Activated naive CD4-positive, alpha-beta T cell treated with anti-CD3 and anti-CD28 coated beads for 36 hours (primary cell): ENCODE measurements at regions not wholly inside any gene's neighbourhood (a gene's known extent, or its start where the extent isn't known, plus 50 kb on each side); places are given as distances from the start of the nearest gene placed in this dataset.

Experiments
- CTCF ChIA-PET: fragments of 350-600 bp; sonication (Branson Sonifier 250); formaldehyde crosslinking; loops from one replicate; lab custom pipeline; 2021; ENCODE audit warnings: antibody characterized with exemption; lab: Charles Lee
- DNase-seq: peaks from one replicate; pipeline ENCODE4 v3.0.0-alpha.2; 2020
- H3K27ac Mint-ChIP-seq: one replicate; pipeline ENCODE4 v1.8.0; 2021; ENCODE audit warnings: mild to moderate bottlenecking, mixed read lengths
- H3K27me3 Mint-ChIP-seq: one replicate; pipeline ENCODE4 v1.8.0; 2021; ENCODE audit warnings: low read depth, mixed read lengths
- H3K36me3 Mint-ChIP-seq: one replicate; pipeline ENCODE4 v1.8.0; 2021; ENCODE audit warnings: low read depth, mixed read lengths
- H3K4me1 Mint-ChIP-seq: one replicate; pipeline ENCODE4 v1.8.0; 2021; ENCODE audit warnings: low read depth, mixed read lengths
- H3K4me3 Mint-ChIP-seq: one replicate; pipeline ENCODE4 v1.8.0; 2021; ENCODE audit warnings: mild to moderate bottlenecking, moderate library complexity, mixed read lengths
- H3K9me3 Mint-ChIP-seq: one replicate; pipeline ENCODE4 v1.8.0; 2021; ENCODE audit warnings: mixed read lengths
- intact Hi-C: fragments of 100-400 bp; cut with micrococcal nuclease; formaldehyde crosslinking; loops from one replicate; pipeline ENCODE4 v1.15.1; 2023

DNA sequence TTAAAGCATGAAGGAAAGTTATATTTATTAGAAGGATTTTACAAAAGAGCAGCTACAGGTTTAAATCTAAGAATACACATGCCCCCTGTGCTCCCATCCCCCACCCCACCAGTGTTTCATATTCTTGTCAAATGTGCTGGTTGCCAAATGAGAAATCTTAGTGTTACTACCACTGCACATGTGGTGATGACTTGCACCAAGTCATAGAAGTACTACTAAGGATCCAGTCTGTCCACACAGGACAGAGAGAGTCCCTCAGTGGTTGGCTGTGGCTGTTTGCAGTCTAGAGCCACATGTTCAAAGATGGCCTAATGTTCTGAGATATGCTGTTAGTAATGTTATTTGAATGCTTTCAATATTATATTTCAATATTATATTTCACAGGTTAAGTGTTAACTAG is 268.8 kb downstream of the ADAMTS20 start:
- no peak overlapping the region for H3K27ac Mint-ChIP-seq
- H3K9me3 Mint-ChIP-seq, result no peaks in the 10 kb centered on the region
- H3K27me3 Mint-ChIP-seq, result no peaks in the 10 kb centered on the region
- no peaks in the 10 kb centered on the region for H3K36me3 Mint-ChIP-seq
- CTCF ChIA-PET, result no interaction called here
- DNase-seq, result no peak
- H3K4me1 Mint-ChIP-seq, result no peaks in the 10 kb centered on the region
- intact Hi-C loops, result loop anchor here (5.0 kb wide), 1 partner anchor 801 kb away; no protein-coding TSS in a partner anchor
- H3K4me3 Mint-ChIP-seq, result no peak overlapping the region

DNA sequence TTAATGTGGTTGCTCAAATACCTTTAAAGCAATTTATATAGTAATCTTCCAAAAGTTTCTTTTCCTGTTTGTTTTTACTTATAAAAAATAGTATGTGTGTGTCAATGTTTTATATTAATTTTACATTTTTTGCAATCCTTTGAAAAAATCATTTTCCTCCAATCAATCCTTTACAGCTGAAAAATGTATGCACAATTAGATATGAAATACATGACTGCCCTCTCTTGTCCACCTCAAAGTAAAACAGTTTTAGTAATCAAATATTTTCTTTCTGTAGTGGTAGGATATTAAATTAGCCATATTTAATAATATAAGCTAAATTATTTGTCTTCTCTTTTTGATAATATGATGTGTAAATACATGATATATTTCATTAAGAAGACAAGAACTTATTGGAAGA is 269.9 kb downstream of the ADAMTS20 start:
- CTCF ChIA-PET, result interaction anchor here (0.6 kb wide), 1 partner anchor 898 kb away, joined by 3 read pairs; no protein-coding TSS in a partner anchor
- no peaks in the 10 kb centered on the region for H3K9me3 Mint-ChIP-seq
- H3K4me3 Mint-ChIP-seq, result no peak overlapping the region
- no peaks in the 10 kb centered on the region for H3K4me1 Mint-ChIP-seq
- no peak overlapping the region for H3K27ac Mint-ChIP-seq
- H3K36me3 Mint-ChIP-seq, result no peaks in the 10 kb centered on the region
- no peak for DNase-seq
- H3K27me3 Mint-ChIP-seq, result no peaks in the 10 kb centered on the region
- intact Hi-C loops, result loop anchor here (5.0 kb wide), 1 partner anchor 800 kb away; no protein-coding TSS in a partner anchor

DNA sequence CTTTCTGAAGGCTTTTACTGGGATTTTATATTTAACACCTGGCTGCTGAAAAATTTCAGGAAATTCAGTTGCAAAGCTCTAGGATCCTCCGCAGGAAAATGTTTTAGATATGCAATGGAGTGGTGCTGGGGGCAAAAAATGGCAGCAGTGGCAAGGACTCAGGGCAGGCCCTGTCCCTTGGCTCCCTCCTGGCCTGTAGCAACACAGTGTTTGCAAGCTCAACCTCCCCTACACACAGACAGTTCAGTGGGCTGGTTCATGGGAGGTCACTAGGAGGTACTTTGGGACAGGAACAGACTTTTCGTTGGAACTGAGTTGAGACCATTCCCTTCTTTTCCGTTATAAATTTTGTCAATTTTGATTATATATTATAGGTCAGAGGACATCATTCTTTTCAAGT is 270.4 kb downstream of the ADAMTS20 start:
- no peak overlapping the region for H3K4me3 Mint-ChIP-seq
- H3K9me3 Mint-ChIP-seq, result no peaks in the 10 kb centered on the region
- intact Hi-C loops, result loop anchor here (5.0 kb wide), 1 partner anchor 799 kb away; no protein-coding TSS in a partner anchor
- no peaks in the 10 kb centered on the region for H3K4me1 Mint-ChIP-seq
- no peaks in the 10 kb centered on the region for H3K27me3 Mint-ChIP-seq
- CTCF ChIA-PET, result no interaction called here
- H3K36me3 Mint-ChIP-seq, result no peaks in the 10 kb centered on the region
- no peak for DNase-seq
- H3K27ac Mint-ChIP-seq, result no peak overlapping the region

DNA sequence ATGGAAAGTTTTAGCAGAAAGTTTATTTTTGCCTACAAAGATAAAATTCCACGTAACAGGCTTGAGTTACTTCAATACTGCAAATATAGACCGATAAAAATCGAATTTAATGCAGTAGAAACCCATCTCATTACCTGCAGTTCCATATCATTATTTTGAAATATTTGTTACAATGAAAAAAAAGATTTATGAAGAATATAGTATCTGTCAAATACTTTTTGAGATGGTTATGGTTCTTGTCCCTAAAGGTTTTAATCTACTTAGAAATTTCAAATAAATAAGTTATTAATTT is 273.5 kb downstream of the ADAMTS20 start:
- intact Hi-C loops, result no loop called here
- H3K4me1 Mint-ChIP-seq, result no peaks in the 10 kb centered on the region

DNA sequence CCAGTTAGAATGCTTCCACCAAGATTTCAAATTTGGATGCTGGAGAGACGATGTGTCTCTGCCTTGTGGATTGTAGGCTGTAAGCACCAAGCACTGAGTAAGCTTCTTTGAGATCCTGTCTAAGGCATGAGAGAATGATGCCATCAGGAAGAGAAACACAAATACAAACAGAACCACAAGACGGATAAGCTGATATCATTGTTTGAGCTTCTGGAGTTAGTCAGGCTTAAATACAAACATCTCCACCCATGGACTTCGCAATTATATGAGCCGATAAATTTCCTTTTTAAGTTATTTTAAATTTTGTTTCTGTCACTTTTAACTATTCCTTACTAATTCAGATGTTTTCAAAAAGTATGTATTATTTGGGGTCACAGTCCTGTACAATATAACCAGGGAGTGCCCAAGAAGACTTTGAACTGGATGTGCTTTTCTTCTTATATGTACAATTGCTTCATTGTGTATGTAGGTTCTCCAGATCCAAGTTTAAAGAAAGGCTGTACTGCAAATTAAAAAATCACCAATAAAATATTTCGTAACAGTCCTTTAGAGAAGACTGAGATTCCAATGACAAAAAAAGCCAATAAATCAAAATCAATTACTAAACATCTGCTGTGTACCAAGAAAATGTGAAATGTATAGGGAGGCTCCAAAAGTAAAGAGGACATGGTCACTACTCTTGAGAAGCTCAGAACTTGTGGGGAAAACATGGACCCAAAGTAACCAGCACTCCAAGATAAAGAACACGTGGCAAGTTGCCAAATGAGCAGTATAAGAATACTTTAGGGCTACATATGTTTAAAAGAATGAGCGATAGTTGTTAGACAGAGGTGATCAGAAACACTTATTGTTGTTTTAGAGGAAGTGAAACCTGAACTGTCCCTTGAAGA is 274.1 kb downstream of the ADAMTS20 start:
- Mint-ChIP-seq H3K4me1 (no peaks in the 10 kb centered on the region), H3K27ac (no peak overlapping the region), H3K4me3 (no peak overlapping the region), H3K27me3 (no peaks in the 10 kb centered on the region), H3K36me3 (no peaks in the 10 kb centered on the region), H3K9me3 (no peaks in the 10 kb centered on the region)
- intact Hi-C loops, result no loop called here
- CTCF ChIA-PET, result no interaction called here
- DNase-seq, result no peak

More for the DNA sequence above, 273.5 kb downstream of the ADAMTS20 start:
- no peak overlapping the region for H3K27ac Mint-ChIP-seq
- CTCF ChIA-PET, result no interaction called here
- no peak for DNase-seq
- H3K36me3 Mint-ChIP-seq, result no peaks in the 10 kb centered on the region
- H3K9me3 Mint-ChIP-seq, result no peaks in the 10 kb centered on the region
- H3K27me3 Mint-ChIP-seq, result no peaks in the 10 kb centered on the region
- no peak overlapping the region for H3K4me3 Mint-ChIP-seq

DNA sequence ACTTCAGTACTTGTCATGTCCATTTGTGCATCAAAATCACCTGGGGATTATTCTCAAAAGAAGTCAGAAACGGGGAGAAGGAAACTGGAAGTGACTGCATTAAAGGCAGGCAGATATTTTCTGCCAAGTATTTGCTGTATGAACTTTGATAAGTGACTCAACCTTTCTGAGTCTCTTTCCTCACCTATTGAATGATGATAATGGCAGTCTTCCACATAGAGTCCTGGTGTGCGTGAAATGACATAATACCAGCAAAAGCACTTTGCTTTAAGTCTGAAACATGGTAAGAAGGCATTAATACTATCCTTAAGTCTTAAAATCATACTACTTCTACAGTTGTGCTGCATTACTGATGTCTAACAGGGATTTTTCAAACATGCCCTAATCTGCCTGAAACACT is 278.5 kb downstream of the ADAMTS20 start:
- H3K4me1 Mint-ChIP-seq, result no peaks in the 10 kb centered on the region
- CTCF ChIA-PET, result no interaction called here
- intact Hi-C loops, result no loop called here
- H3K36me3 Mint-ChIP-seq, result no peaks in the 10 kb centered on the region
- no peaks in the 10 kb centered on the region for H3K27me3 Mint-ChIP-seq
- H3K9me3 Mint-ChIP-seq, result no peaks in the 10 kb centered on the region
- no peak overlapping the region for H3K4me3 Mint-ChIP-seq
- H3K27ac Mint-ChIP-seq, result no peak overlapping the region
- no peak for DNase-seq

DNA sequence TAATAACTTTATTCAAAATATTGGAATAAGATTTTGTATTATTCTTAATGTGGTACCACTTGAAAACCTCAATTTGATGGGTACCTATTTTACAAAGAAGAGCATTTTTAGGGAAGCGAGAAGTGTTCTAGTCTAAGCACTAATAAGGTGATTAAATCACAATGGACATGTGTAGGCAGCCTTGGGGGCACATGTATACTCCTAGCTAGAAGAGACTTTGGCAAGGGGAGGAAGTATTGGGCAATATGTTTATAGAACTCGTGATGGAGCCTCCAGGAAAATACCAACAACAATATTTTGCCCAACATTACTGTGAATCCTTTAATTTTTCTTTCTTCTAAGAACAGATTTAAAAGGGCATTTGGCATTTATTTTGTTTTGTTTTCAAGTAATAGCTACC is 280.3 kb downstream of the ADAMTS20 start:
- Mint-ChIP-seq H3K4me3 (no peak overlapping the region), H3K27me3 (no peaks in the 10 kb centered on the region), H3K9me3 (peaks cover under 1% of the 10 kb centered on the region), H3K4me1 (no peaks in the 10 kb centered on the region), H3K36me3 (no peaks in the 10 kb centered on the region), H3K27ac (no peak overlapping the region)
- CTCF ChIA-PET, result no interaction called here
- DNase-seq, result no peak
- intact Hi-C loops, result no loop called here

DNA sequence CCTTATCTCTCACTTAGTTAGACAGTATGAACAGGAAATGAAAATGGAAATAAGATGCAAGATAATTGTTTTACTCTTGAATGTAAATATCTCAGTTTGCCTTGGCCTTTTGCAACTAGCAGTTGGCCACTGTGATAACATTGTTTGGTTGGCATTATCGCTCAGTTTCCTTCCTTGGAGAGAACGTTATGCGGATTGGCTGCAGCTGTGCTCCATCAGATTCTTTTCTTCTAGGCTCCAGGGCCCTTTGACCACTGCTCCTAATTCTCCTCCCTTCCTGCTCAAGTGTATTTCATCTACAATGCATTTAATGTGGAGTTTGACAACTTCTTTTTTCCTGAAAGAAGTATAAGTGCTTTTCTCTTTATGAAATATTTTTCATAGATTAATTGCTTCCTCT is 284.2 kb downstream of the ADAMTS20 start:
- no peak for DNase-seq
- Mint-ChIP-seq H3K4me3 (no peak overlapping the region), H3K27me3 (no peaks in the 10 kb centered on the region), H3K36me3 (no peaks in the 10 kb centered on the region), H3K4me1 (no peaks in the 10 kb centered on the region), H3K9me3 (peaks cover 2% of the 10 kb centered on the region), H3K27ac (no peak overlapping the region)
- CTCF ChIA-PET, result no interaction called here
- intact Hi-C loops, result no loop called here

DNA sequence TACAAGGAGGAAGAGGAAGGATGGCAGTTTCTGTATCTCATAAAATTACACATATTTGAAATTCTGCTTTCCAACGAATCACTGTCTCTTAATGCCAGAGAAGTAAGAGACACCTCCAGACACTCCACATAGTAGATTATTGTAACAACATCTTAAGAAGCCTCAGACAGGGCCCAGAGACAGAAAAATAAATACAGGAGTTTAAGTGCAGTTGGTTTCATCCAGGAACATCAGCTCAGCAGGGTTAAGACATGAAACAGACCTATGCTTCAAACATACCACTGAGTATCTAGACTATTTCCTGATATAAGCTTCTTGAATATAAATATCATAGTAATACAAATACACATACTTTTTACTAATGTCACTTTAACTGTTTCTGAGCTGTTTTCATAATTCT is 290.3 kb downstream of the ADAMTS20 start:
- CTCF ChIA-PET, result interaction anchor here (0.6 to 1.0 kb wide), 2 partner anchors 19 to 878 kb away, joined by 3 read pairs; no protein-coding TSS in a partner anchor
- H3K4me3 Mint-ChIP-seq, result no peak overlapping the region
- no peak for DNase-seq
- H3K36me3 Mint-ChIP-seq, result no peaks in the 10 kb centered on the region
- no peaks in the 10 kb centered on the region for H3K4me1 Mint-ChIP-seq
- peaks cover 2% of the 10 kb centered on the region for H3K9me3 Mint-ChIP-seq
- intact Hi-C loops, result no loop called here
- H3K27me3 Mint-ChIP-seq, result no peaks in the 10 kb centered on the region
- no peak overlapping the region for H3K27ac Mint-ChIP-seq

DNA sequence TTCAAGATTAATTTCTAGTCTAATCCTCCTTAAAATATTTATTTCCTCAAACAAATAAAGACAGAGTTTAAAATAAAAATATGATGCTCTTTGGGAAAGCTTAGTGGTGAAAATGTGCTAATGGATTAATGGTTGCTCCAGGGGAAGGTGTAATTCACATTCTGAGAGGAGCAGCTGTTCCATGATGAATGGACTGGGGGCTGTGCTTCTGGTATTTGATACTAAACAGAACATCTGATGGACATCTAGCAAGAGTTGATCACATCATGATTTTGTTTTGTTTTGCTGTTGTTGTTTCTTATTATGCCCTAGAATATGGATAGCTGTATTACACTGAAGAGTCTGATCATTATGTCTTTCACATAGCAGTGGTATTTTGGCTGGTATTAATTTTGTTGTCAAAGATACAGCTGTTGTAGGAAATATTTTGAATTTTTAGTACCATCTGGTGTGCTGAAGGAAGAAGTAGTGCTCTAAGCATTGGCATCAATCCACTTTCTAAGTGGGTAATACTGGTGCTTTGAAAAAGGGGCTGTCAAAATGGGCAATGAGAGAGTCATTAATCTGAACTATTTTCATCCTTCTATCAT is 296.4 kb downstream of the ADAMTS20 start:
- no peaks in the 10 kb centered on the region for H3K4me1 Mint-ChIP-seq
- no peak overlapping the region for H3K4me3 Mint-ChIP-seq
- H3K27me3 Mint-ChIP-seq, result no peaks in the 10 kb centered on the region
- intact Hi-C loops, result no loop called here
- CTCF ChIA-PET, result no interaction called here
- H3K27ac Mint-ChIP-seq, result no peak overlapping the region
- H3K36me3 Mint-ChIP-seq, result no peaks in the 10 kb centered on the region
- no peaks in the 10 kb centered on the region for H3K9me3 Mint-ChIP-seq
- no peak for DNase-seq

DNA sequence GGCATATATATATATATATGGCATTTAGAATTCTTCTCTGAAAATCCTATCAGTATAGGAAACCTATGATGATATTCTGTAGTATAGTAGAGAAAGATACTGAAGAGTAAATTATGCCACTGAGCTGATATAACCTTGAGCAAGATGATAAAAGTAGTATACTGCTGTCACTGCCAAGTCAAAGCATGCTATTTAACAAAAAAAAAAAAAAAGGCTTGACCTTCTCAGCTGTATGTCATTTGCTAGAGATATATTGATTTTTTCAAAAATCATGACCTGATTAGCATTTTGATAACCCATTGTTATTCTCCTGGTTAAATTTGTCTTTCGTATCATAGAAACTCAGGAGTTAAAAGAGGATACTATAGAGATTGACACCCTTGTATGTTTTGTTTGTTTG is 299.4 kb downstream of the ADAMTS20 start:
- CTCF ChIA-PET, result no interaction called here
- intact Hi-C loops, result no loop called here
- Mint-ChIP-seq H3K36me3 (no peaks in the 10 kb centered on the region), H3K4me3 (no peak overlapping the region), H3K27me3 (no peaks in the 10 kb centered on the region), H3K27ac (no peak overlapping the region), H3K9me3 (no peaks in the 10 kb centered on the region), H3K4me1 (no peaks in the 10 kb centered on the region)
- no peak for DNase-seq

DNA sequence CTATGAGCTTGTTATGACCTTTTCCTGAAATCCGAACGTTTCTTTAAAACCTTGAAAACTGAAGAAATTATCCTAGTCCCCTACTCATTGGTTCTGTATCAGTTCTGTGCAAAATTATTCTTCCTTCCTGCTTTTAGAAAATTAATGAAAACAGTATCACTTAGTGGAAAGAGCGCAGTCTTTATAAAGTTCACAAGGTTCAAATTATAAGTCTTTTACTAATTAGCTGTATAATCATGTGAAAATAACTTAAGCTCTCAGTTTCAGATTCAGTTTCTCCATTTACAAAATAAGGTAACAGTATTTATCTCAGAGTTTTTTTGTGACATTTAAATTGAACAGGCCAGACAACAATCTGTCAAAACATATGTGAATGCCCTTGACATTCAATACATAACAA is 306.1 kb downstream of the ADAMTS20 start:
- no peak for DNase-seq
- intact Hi-C loops, result no loop called here
- Mint-ChIP-seq H3K9me3 (no peaks in the 10 kb centered on the region), H3K4me1 (no peaks in the 10 kb centered on the region), H3K27me3 (no peaks in the 10 kb centered on the region), H3K4me3 (no peak overlapping the region), H3K36me3 (no peaks in the 10 kb centered on the region), H3K27ac (no peak overlapping the region)
- CTCF ChIA-PET, result no interaction called here

DNA sequence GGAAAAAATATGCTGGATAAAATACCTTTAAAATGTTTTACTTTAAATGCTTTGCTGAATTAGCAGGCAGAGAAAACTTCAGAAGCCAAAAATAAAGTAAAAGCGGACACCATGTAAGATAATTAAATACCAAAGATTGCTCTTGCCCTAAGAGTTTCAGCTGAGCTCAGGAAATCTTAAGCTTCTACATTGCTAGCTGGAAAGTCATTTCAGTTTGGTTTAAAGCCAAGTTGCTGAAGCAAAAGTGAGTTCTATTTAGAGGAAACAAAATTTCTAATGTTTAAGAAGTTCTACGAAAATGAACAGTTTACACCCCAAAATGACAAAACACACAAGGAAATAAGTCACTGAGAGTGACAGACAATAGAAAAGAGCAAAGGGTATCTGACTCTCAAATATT is 310.0 kb downstream of the ADAMTS20 start:
- H3K4me1 Mint-ChIP-seq, result no peaks in the 10 kb centered on the region
- no peaks in the 10 kb centered on the region for H3K36me3 Mint-ChIP-seq
- intact Hi-C loops, result no loop called here
- no peaks in the 10 kb centered on the region for H3K27me3 Mint-ChIP-seq
- no peak for DNase-seq
- H3K4me3 Mint-ChIP-seq, result no peak overlapping the region
- peaks cover 3% of the 10 kb centered on the region for H3K9me3 Mint-ChIP-seq
- no peak overlapping the region for H3K27ac Mint-ChIP-seq
- CTCF ChIA-PET, result no interaction called here
